Ovary (tissue), 3 donors: ENCODE measurements at regions not wholly inside any gene's neighbourhood (a gene's known extent, or its start where the extent isn't known, plus 50 kb on each side); places are given as distances from the start of the nearest gene placed in this dataset.

ENCODE experiments used
- CTCF ChIP-seq, 3 donors: fragments of 450-650 bp in 2 of 3; fragments of 200-600 bp in 1 of 3; IDR thresholded peaks; one replicate each; pipeline versions ENCODE4 v1.5.1 to v1.8.0; 2016 to 2022; ENCODE audit warnings: antibody characterized with exemption in 3 of 3, mild to moderate bottlenecking in 1 of 3
- EP300 ChIP-seq: sonication (generic); formaldehyde crosslinking; IDR thresholded peaks from one replicate; pipeline ENCODE4 v1.6.1; 2017; ENCODE audit warnings: antibody characterized with exemption
- POLR2A ChIP-seq: fragments of 450-650 bp; IDR thresholded peaks from one replicate; pipeline ENCODE4 v1.6.1; 2017; ENCODE audit warnings: antibody characterized with exemption, mild to moderate bottlenecking, moderate library complexity
- donor health status: DM: no; HTN: no; CAD: no.

DNA sequence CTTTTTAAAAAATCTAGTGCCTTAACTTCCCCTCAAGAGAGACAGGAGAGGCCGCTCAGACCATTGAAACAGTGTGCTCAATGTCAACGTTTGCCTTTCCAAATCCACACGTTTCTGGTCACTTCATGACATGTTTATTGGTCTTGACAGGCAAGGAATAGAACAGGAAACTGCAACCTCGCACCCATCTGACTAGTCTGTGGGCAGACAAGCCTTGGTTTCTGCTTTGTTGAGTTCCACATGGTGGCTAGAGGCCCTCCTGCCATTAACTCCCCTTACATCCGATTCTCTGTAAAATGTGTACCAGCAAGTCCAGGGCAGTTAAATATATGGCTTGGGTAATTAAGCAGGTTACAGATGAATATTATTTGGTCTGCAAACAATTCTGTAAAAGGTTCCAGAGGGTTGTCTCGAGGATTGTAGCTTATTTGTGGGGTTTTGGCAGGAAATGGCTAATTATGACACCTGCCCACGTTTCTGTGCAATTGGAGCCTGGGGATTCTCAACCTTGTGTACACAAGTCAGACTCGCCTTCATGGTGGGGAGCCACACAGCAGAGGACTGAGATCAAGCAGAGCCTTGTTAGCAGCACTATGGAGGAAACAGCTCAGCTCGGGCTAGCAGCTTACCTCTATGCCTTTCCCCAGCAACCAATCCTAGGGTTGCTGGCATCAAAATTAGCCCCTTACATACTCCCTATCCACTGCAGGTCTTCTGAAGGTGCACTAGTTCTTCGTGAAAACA, 317.5 kb upstream of the IGF1R start:
- no peak for TF ChIP-seq POLR2A
- TF ChIP-seq CTCF (IDR thresholded peaks at IDR 0.05) = no peak
- no peak for TF ChIP-seq EP300
